Hematopoietic multipotent progenitor cell (in vitro differentiated cells): ENCODE measurements at regions not wholly inside any gene's neighbourhood (a gene's known extent, or its start where the extent isn't known, plus 50 kb on each side); places are given as distances from the start of the nearest gene placed in this dataset.
A peak's percentile ranks its signal among the peaks of the same experiment; 100 is the strongest.
"Not testable (repeated sequence)": the region's sequence is repeated elsewhere in the genome, so short reads cannot be mapped to it uniquely, and the experiment has no call there.

Source experiments
- DNase-seq, 3 donors: peaks; one replicate each; pipeline ENCODE4 v3.0.0-alpha.2; 2011 to 2015; ENCODE audit warnings: low read depth in 2 of 3, low spot score in 2 of 3

DNA sequence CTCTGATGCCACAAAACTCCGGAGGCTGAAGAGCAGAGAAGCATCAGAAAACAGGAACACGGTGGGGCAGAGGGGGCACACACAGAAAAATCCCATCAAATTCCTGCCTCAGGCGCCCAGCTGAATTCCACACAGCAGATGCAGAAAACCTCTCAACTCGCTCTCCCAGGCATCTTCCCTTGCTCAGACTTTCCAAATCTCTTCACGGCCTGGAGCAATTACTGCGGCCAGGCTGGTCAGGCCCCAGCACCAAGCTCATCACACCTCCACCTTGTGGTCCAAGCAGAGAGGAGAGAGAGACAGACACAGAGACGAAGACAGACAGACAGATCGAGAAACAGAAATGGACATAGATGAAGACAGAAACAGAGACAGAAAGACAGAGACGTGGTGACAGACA is 89.0 kb downstream of the NCOR2 start:
- no peak for DNase-seq

GRCh38 chr12:124477107-124477915 is 90.1 kb downstream of the NCOR2 start:
- peak in 2 of 3 donors; percentile 54 to 55 for DNase-seq

- no peak for DNase-seq
Measured at GRCh38 chr12:124476011-124476400, 91.4 kb downstream of the NCOR2 start.

- DNase-seq: no peak
Measured at GRCh38 chr12:124475295-124476010, 92.0 kb downstream of the NCOR2 start.

- DNase-seq: no peak
Measured at GRCh38 chr12:124474709-124475108, 92.7 kb downstream of the NCOR2 start.

DNA sequence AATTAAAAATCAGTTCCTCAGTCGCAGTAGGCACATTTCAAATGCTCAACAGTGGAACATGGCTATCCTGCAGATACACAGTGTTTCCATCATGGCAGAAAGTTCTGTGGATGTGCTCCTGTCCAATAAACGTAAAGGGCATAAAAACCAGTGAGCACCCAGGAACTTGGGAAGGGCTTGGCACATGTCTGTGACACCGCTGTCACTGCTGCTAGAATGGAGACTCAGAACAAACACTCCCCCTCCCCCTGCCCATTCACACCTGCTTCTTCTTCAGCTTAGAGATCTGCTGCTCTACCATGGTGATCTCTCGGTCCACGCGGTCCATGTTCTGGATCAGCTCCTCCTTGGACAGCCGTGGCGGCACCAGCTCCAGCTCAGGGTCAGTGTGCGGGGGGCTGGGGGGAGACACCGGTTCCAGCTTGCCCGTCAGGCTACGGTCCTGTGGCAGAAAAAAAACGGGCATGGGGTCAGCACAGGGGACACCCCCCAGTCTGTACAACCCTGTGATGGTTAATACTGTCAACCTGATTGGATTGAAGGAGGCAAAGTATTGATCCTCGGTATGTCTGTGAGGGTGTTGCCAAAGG is 94.6 kb downstream of the NCOR2 start:
- DNase-seq: no peak

GRCh38 chr12:124471828-124472227 is 95.6 kb downstream of the NCOR2 start:
- DNase-seq: no peak

DNA sequence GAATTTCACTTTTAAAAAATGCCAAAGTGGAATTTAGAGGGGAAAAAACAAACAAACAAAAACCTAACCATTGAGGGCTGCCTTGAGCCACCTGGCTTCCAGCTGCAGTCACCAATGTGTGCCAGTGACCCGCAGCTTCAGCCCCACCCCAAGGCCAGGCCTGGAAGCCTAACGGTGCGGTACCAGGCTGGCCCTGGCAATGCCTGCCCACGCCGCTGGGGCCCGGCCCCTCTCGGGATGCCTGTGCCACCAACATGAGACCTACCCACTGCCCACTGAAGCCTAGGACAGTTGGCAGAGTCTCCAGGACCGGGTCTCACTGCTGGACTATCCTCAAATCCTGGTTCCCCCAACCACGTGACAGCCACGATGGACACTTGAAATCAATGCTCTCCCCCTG is 96.6 kb downstream of the NCOR2 start:
- no peak for DNase-seq

DNA sequence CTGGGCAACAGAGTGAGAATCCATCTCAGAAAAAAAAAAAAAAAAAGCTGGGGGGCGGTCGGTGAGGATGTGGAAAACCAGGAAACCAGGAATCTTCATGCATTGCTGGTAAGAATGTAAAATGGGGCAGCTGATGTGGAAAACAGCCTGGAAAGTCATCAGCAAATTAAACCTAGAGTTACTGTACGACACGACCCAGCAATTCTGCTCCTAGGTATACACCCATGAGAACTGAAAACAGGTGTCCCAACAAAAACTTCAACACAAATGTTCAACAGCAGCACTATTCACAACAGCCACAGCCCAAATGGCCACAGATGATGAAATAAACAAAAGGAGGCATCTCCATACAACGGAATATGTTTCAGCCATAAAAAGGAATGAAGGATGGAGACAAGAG is 97.3 kb downstream of the NCOR2 start:
- DNase-seq: no peak

DNA sequence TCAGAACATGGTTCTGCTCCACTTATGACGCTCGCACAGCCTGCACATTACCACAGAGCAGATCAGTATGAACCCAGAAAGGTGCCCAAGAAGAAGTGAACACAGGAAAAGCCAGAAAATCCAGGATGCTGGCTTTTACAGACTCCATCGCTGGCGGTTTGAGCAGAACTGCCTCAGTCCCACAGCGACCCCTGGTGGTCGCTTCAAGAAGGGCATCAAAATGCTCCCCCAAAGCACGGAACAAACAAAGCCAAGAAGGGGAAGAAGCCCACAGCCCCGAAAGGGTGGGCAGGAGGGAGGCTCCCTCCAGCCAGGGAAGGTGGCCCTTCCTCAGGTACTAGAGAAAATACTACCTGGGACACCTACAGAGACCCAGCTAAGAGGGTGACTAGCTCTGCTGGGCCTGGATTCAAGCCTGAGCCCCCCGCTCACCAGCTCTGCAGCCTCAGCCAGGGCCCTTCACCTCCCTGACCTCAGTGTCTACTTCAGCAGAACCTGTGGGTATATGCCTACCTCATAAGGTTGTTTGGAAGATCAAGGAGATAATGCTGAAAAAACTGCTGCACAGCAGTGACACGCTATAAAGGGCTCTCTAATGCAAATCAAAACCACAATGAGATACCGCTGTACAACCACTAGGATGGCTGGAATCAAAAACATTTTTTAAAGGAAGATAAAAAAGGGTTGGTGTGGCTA is 98.1 kb downstream of the NCOR2 start:
- DNase-seq: peak in 2 of 3 donors; percentile 45 to 67

GRCh38 chr12:124467549-124467948 is 99.9 kb downstream of the NCOR2 start:
- not testable (repeated sequence) for DNase-seq

GRCh38 chr12:124466216-124467128 is 100.9 kb downstream of the NCOR2 start:
- peak; percentile 70 to 98 (median 97) for DNase-seq

DNA sequence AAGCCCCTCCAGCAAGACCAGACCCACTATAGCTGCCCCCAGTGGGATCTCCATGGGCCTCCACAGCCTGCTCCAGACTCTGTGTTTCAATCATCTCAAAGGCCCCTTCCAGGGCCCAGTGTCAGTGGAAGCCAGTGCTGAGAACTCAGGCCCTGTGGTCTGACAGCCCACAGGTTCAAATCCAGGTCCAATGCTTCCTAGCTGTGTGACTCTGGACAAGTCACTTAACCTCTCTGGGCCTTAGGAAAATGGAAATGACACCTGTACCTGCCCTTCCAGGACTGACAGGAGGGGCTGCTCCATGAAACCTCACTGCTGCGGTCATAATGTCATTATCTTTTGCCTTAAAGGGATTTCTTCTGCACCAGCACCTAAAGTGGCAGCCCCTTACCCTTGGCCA is 101.9 kb downstream of the NCOR2 start:
- no peak for DNase-seq

DNA sequence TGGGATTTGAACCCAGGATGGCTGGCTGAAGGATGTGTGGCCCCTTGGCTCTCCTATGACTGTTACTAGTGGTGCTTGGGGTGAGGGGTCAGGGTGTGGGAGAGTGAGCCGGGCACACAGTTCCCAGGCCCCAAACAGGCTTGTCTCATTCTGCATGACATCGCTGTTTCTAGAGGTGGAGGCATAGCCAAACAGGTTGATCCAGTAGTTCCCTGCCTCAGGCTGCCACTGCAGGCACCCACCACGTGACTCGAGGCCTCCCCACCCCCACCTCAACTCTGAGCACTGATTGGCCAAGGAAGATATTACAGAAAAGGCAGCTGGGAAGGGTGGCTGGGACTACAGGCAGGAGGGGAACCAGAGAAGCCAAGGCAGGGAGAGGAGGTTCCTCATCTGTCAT is 102.6 kb downstream of the NCOR2 start:
- no peak for DNase-seq

- no peak for DNase-seq
Measured at GRCh38 chr12:124464062-124464461, 103.3 kb downstream of the NCOR2 start.

GRCh38 chr12:124463341-124463921 is 104.0 kb downstream of the NCOR2 start:
- DNase-seq: no peak

- no peak for DNase-seq
Measured at GRCh38 chr12:124462750-124463149, 104.7 kb downstream of the NCOR2 start.

DNA sequence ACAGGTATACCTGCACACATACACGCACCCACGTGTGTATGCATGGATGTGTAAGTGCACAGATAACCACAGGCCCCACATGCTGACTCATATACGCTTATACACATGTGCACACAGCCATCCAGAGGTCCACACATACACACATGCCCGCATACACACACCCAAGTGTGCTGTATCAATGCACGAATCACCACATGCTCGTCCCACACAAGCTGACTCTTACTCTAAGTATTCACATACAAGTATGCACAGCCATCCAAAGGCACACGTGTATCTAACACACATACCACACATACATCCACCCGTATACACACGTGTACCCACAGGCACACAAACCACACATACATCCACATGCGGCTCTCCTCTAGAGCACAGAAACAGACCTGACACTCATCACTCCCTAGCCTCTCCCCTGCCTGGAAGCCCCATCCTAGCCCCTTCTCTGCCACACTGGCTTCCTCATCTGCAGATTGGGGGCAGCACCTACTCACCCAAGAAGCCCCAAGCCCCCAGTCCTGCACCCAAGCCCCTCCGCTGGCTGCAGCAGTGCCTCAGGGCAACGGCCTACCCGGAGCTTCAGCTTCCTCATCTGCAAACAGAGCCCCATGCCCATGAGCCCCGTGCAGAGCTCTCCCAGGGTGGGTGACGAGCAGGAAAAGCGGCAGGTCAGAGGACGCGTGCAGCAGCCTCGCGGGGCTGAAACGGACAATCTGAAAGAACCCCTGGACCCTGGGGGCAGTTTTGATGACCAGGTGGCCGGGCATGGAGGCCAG is 105.4 kb downstream of the NCOR2 start:
- no peak for DNase-seq

GRCh38 chr12:124461241-124461673 is 106.2 kb downstream of the NCOR2 start:
- no peak for DNase-seq
